ENCODE measurements at regions not wholly inside any gene's neighbourhood (a gene's known extent, or its start where the extent isn't known, plus 50 kb on each side); places are given as distances from the start of the nearest gene placed in this dataset.
"Not testable (repeated sequence)": the region's sequence is repeated elsewhere in the genome, so short reads cannot be mapped to it uniquely, and the experiment has no call there.

- intact Hi-C loops (cut with micrococcal nuclease), result no loop called here
- Histone ChIP-seq H3K4me3 (no peak overlapping the region), H3K36me3 (no peaks in the 10 kb centered on the region), H3K27me3 (ENCODE audit: low read depth) (no peaks in the 10 kb centered on the region), H3K4me1 (no peaks in the 10 kb centered on the region), H3K27ac (replicated peaks) (no peak overlapping the region), H3K9me3 (replicated peaks) (no peaks in the 10 kb centered on the region)
- DNase-seq, result no peak
- TF ChIP-seq CTCF (IDR thresholded peaks at IDR 0.05; ENCODE audit: borderline replicate concordance), result no peak
These were observed 93.1 kb upstream of the TRPC7 start for GRCh38 chr5:136458481-136458880.

GRCh38 chr5:136457390-136458013 lies 92.2 kb upstream of the TRPC7 start:
- no peaks in the 10 kb centered on the region for H3K9me3 ChIP-seq (replicated peaks)
- DNase-seq, result no peak
- H3K27me3 ChIP-seq (ENCODE audit: low read depth), result peaks cover 5% of the 10 kb centered on the region
- intact Hi-C loops (cut with micrococcal nuclease), result no loop called here
- no peak overlapping the region for H3K27ac ChIP-seq (replicated peaks)
- no peak overlapping the region for H3K4me3 ChIP-seq
- no peaks in the 10 kb centered on the region for H3K4me1 ChIP-seq
- no peaks in the 10 kb centered on the region for H3K36me3 ChIP-seq
- TF ChIP-seq CTCF (IDR thresholded peaks at IDR 0.05; ENCODE audit: borderline replicate concordance), result no peak

- no peak for TF ChIP-seq CTCF (IDR thresholded peaks at IDR 0.05; ENCODE audit: borderline replicate concordance)
- Histone ChIP-seq H3K36me3 (no peaks in the 10 kb centered on the region), H3K27ac (replicated peaks) (no peak overlapping the region), H3K27me3 (ENCODE audit: low read depth) (peaks cover 18% of the 10 kb centered on the region), H3K4me1 (no peaks in the 10 kb centered on the region), H3K9me3 (replicated peaks) (peaks cover 7% of the 10 kb centered on the region), H3K4me3 (no peak overlapping the region)
- intact Hi-C loops (cut with micrococcal nuclease), result no loop called here
- DNase-seq, result no peak
These were observed 90.1 kb upstream of the TRPC7 start for GRCh38 chr5:136455409-136455808.

GRCh38 chr5:136453986-136454758 lies 88.8 kb upstream of the TRPC7 start:
- no peak for DNase-seq
- peaks cover 10% of the 10 kb centered on the region for H3K9me3 ChIP-seq (replicated peaks)
- no peaks in the 10 kb centered on the region for H3K36me3 ChIP-seq
- H3K27me3 ChIP-seq (ENCODE audit: low read depth), result peaks cover 18% of the 10 kb centered on the region
- intact Hi-C loops (cut with micrococcal nuclease), result no loop called here
- no peak overlapping the region for H3K27ac ChIP-seq (replicated peaks)
- no peak overlapping the region for H3K4me3 ChIP-seq
- no peaks in the 10 kb centered on the region for H3K4me1 ChIP-seq
- TF ChIP-seq CTCF (IDR thresholded peaks at IDR 0.05; ENCODE audit: borderline replicate concordance), result no peak

GRCh38 chr5:136453199-136453598 lies 87.9 kb upstream of the TRPC7 start:
- Histone ChIP-seq H3K4me3 (no peak overlapping the region), H3K9me3 (replicated peaks) (peaks cover 10% of the 10 kb centered on the region), H3K27ac (replicated peaks) (no peak overlapping the region), H3K27me3 (ENCODE audit: low read depth) (peaks cover 20% of the 10 kb centered on the region), H3K36me3 (no peaks in the 10 kb centered on the region), H3K4me1 (no peaks in the 10 kb centered on the region)
- intact Hi-C loops (cut with micrococcal nuclease), result no loop called here
- DNase-seq, result no peak
- no peak for TF ChIP-seq CTCF (IDR thresholded peaks at IDR 0.05; ENCODE audit: borderline replicate concordance)

GRCh38 chr5:136447576-136447975 lies 82.2 kb upstream of the TRPC7 start:
- intact Hi-C loops (cut with micrococcal nuclease); DNase-seq; H3K4me1 ChIP-seq; H3K27ac ChIP-seq (replicated peaks); H3K36me3 ChIP-seq; H3K4me3 ChIP-seq: not testable (repeated sequence)
- H3K27me3 ChIP-seq (ENCODE audit: low read depth), result peaks cover 40% of the 10 kb centered on the region
- peaks cover 19% of the 10 kb centered on the region for H3K9me3 ChIP-seq (replicated peaks)
